Suprapubic skin (tissue), 3 donors: ENCODE measurements at regions not wholly inside any gene's neighbourhood (a gene's known extent, or its start where the extent isn't known, plus 50 kb on each side); places are given as distances from the start of the nearest gene placed in this dataset.

Experiments
- CTCF ChIP-seq, 2 donors: fragments of 200-600 bp in 1 of 2; fragments of 450-650 bp in 1 of 2; sonication (generic) in 1 of 2; IDR thresholded peaks; one replicate each; pipeline ENCODE4 v1.5.1; 2016 to 2019; ENCODE audit warnings: antibody characterized with exemption in 2 of 2, mild to moderate bottlenecking in 1 of 2, moderate library complexity in 1 of 2
- EP300 ChIP-seq: sonication (generic); formaldehyde crosslinking; IDR thresholded peaks from one replicate; pipeline ENCODE4 v1.6.1; 2017; ENCODE audit warnings: antibody characterized with exemption

- TF ChIP-seq CTCF (IDR thresholded peaks at IDR 0.05) = no peak
- TF ChIP-seq EP300 = no peak
Observed at GRCh38 chr3:118480101-118480860, 554.4 kb downstream of the IGSF11 start.
